NB4 (cell line): ENCODE measurements at regions not wholly inside any gene's neighbourhood (a gene's known extent, or its start where the extent isn't known, plus 50 kb on each side); places are given as distances from the start of the nearest gene placed in this dataset.

Experiments used
- DNase-seq: peaks from one replicate; pipeline ENCODE4 v3.0.0; 2010; ENCODE audit warnings: low read depth
- H3K4me3 ChIP-seq: one replicate; pipeline ENCODE4 v1.5.1; 2011; ENCODE audit warnings: mild to moderate bottlenecking, low read depth, low read length, moderate library complexity
- CTCF ChIP-seq: IDR thresholded peaks from one replicate; pipeline ENCODE4 v1.5.1; 2012; ENCODE audit warnings: low read depth, low read length
- MAX ChIP-seq: IDR thresholded peaks from 2 replicates; pipeline ENCODE4 v1.6.1; 2011; ENCODE audit warnings: low read depth, low read length
- MYC ChIP-seq: IDR thresholded peaks from 2 replicates; pipeline ENCODE4 v1.6.1; 2011; ENCODE audit warnings: low read depth, low read length
- POLR2A ChIP-seq: IDR thresholded peaks from 2 replicates; pipeline ENCODE4 v1.6.1; 2011; ENCODE audit warnings: mild to moderate bottlenecking; ENCODE audit not compliant: insufficient read length; ENCODE audit errors: extremely low read depth

GRCh38 chr4:116952530-116953136 lies 132.7 kb downstream of the TRAM1L1 start:
- no peak overlapping the region for H3K4me3 ChIP-seq
- TF ChIP-seq CTCF (no peak), MAX (no peak)
- DNase-seq, result no peak

- H3K4me3 ChIP-seq, result no peak overlapping the region
- TF ChIP-seq CTCF (no peak), POLR2A (no peak), MYC (no peak)
- no peak for DNase-seq
Measured at GRCh38 chr4:116949856-116950255, 135.5 kb downstream of the TRAM1L1 start.

GRCh38 chr4:116942315-116942714 lies 143.1 kb downstream of the TRAM1L1 start:
- H3K4me3 ChIP-seq, result no peak overlapping the region
- no peak for TF ChIP-seq MYC
- no peak for TF ChIP-seq CTCF
- TF ChIP-seq POLR2A, result no peak
- TF ChIP-seq MAX, result no peak
- DNase-seq, result no peak

GRCh38 chr4:116930329-116930728 lies 155.0 kb downstream of the TRAM1L1 start:
- no peak overlapping the region for H3K4me3 ChIP-seq
- DNase-seq, result no peak
- TF ChIP-seq POLR2A (no peak), MYC (no peak)

- TF ChIP-seq MYC, result no peak
- TF ChIP-seq POLR2A, result no peak
- no peak for TF ChIP-seq CTCF
- no peak for TF ChIP-seq MAX
- no peak overlapping the region for H3K4me3 ChIP-seq
- no peak for DNase-seq
Measured at GRCh38 chr4:116926631-116927295, 158.6 kb downstream of the TRAM1L1 start.

- H3K4me3 ChIP-seq, result no peak overlapping the region
- no peak for DNase-seq
Measured at GRCh38 chr4:116925900-116926457, 159.4 kb downstream of the TRAM1L1 start.

GRCh38 chr4:116923389-116923788 lies 162.0 kb downstream of the TRAM1L1 start:
- TF ChIP-seq MAX (no peak), CTCF (no peak), POLR2A (no peak), MYC (no peak)
- no peak overlapping the region for H3K4me3 ChIP-seq
- DNase-seq, result no peak

More at GRCh38 chr4:116925900-116926457, 159.4 kb downstream of the TRAM1L1 start:
- TF ChIP-seq MYC, result no peak
